NCI-H460 (cell line): ENCODE measurements at regions not wholly inside any gene's neighbourhood (a gene's known extent, or its start where the extent isn't known, plus 50 kb on each side); places are given as distances from the start of the nearest gene placed in this dataset.
"Not testable (repeated sequence)": the region's sequence is repeated elsewhere in the genome, so short reads cannot be mapped to it uniquely, and the experiment has no call there.

Source experiments
- DNase-seq: peaks from one replicate; pipeline ENCODE4 v3.0.0-alpha.2; 2016; ENCODE audit warnings: low read depth; ENCODE audit errors: extremely low read depth

- no peak for DNase-seq
Measured at GRCh38 chr9:22216730-22217172, 207.6 kb upstream of the CDKN2B start.

- DNase-seq: no peak
Measured at GRCh38 chr9:22217254-22217653, 208.1 kb upstream of the CDKN2B start.

- not testable (repeated sequence) for DNase-seq
Measured at GRCh38 chr9:22225856-22226255, 216.8 kb upstream of the CDKN2B start.

GRCh38 chr9:22227986-22228385, 218.6 kb upstream of the DMRTA1 start:
- no peak for DNase-seq

GRCh38 chr9:22228542-22228941, 218.1 kb upstream of the DMRTA1 start:
- DNase-seq: no peak

- DNase-seq: no peak
Measured at GRCh38 chr9:22229069-22229468, 217.6 kb upstream of the DMRTA1 start.

GRCh38 chr9:22231309-22231708, 215.3 kb upstream of the DMRTA1 start:
- DNase-seq: not testable (repeated sequence)

GRCh38 chr9:22232971-22233370, 213.7 kb upstream of the DMRTA1 start:
- DNase-seq: no peak

- peak; percentile 38 for DNase-seq
Measured at GRCh38 chr9:22237497-22238363, 208.9 kb upstream of the DMRTA1 start.

GRCh38 chr9:22238809-22239684, 207.6 kb upstream of the DMRTA1 start:
- peak; percentile 40 for DNase-seq

GRCh38 chr9:22240619-22241018, 206.0 kb upstream of the DMRTA1 start:
- DNase-seq: no peak

- no peak for DNase-seq
Measured at GRCh38 chr9:22241024-22241423, 205.6 kb upstream of the DMRTA1 start.

- DNase-seq: no peak
Measured at GRCh38 chr9:22241611-22242010, 205.0 kb upstream of the DMRTA1 start.

- DNase-seq: peak; percentile 58
Measured at GRCh38 chr9:22244139-22245011, 202.2 kb upstream of the DMRTA1 start.

GRCh38 chr9:22255337-22255736, 191.3 kb upstream of the DMRTA1 start:
- no peak for DNase-seq

- DNase-seq: no peak
Measured at GRCh38 chr9:22256381-22256780, 190.2 kb upstream of the DMRTA1 start.

GRCh38 chr9:22257026-22257816, 189.4 kb upstream of the DMRTA1 start:
- no peak for DNase-seq

- no peak for DNase-seq
Measured at GRCh38 chr9:22265038-22265437, 181.6 kb upstream of the DMRTA1 start.

- DNase-seq: no peak
Measured at GRCh38 chr9:22265534-22265933, 181.1 kb upstream of the DMRTA1 start.

- no peak for DNase-seq
Measured at GRCh38 chr9:22274477-22274876, 172.1 kb upstream of the DMRTA1 start.
